OCI-LY7 (cell line): ENCODE measurements at regions not wholly inside any gene's neighbourhood (a gene's known extent, or its start where the extent isn't known, plus 50 kb on each side); places are given as distances from the start of the nearest gene placed in this dataset.

Source experiments
- BruUV-seq: library from RNA; stranded (reverse); fragments of 400-500 nt; replicated peaks from 2 replicates; lab custom pipeline; 2021; lab: Mats Ljungman, UMichigan
- CTCF ChIA-PET: fragments of 300-600 bp; sonication (Branson Sonifier 250); formaldehyde crosslinking; loops from one replicate; lab custom pipeline; 2022; ENCODE audit warnings: antibody characterized with exemption; ENCODE audit not compliant: unreplicated experiment; lab: Charles Lee
- POLR2A ChIA-PET: fragments of 300-600 bp; sonication (Branson Sonifier 250); formaldehyde crosslinking; loops from one replicate; lab custom pipeline; 2022; ENCODE audit warnings: antibody characterized with exemption; lab: Charles Lee
- DNase-seq: peaks from one replicate; pipeline ENCODE4 v3.0.0-alpha.2; 2015; ENCODE audit warnings: low spot score
- H2AFZ ChIP-seq: fragments of 200-600 bp; sonication (generic), shearing (Covaris generic); 2 replicates; pipeline ENCODE4 v1.6.1; 2014; ENCODE audit warnings: mild to moderate bottlenecking, antibody characterized with exemption, low read length, moderate library complexity
- H3K27ac ChIP-seq: fragments of 200-600 bp; sonication (generic); 2 replicates; pipeline ENCODE4 v1.5.1; 2014; ENCODE audit warnings: mixed run types, low read depth, mild to moderate bottlenecking, moderate library complexity, low read length, inconsistent platforms; ENCODE audit not compliant: poor library complexity, severe bottlenecking
- H3K36me3 ChIP-seq: fragments of 200-600 bp; sonication (generic); 2 replicates; pipeline ENCODE4 v1.6.1; 2014; ENCODE audit warnings: mild to moderate bottlenecking, antibody characterized with exemption, low read length, moderate library complexity, mixed read lengths; ENCODE audit not compliant: insufficient read depth
- H3K4me1 ChIP-seq: fragments of 200-600 bp; sonication (generic); 2 replicates; pipeline ENCODE4 v1.5.1; 2014; ENCODE audit warnings: mild to moderate bottlenecking, low read length; ENCODE audit not compliant: insufficient read depth, poor library complexity, severe bottlenecking
- H3K4me2 ChIP-seq: fragments of 200-600 bp; sonication (generic); 2 replicates; pipeline ENCODE4 v1.6.1; 2014; ENCODE audit warnings: mild to moderate bottlenecking, low read length
- H3K4me3 ChIP-seq: fragments of 200-600 bp; sonication (generic); 2 replicates; pipeline ENCODE4 v1.5.1; 2014; ENCODE audit warnings: mild to moderate bottlenecking, low read depth, low read length; ENCODE audit not compliant: poor library complexity, severe bottlenecking
- H3K79me2 ChIP-seq: fragments of 200-600 bp; sonication (generic); 2 replicates; pipeline ENCODE4 v1.6.1; 2016; ENCODE audit warnings: low read depth, mild to moderate bottlenecking, low read length, moderate library complexity, mixed read lengths; ENCODE audit not compliant: insufficient read depth
- H3K9me2 ChIP-seq: fragments of 200-600 bp; sonication (generic); 2 replicates; pipeline ENCODE4 v1.6.1; 2016; ENCODE audit warnings: mild to moderate bottlenecking, low read length, mixed read lengths; ENCODE audit not compliant: insufficient read depth
- H3K9me3 ChIP-seq: fragments of 200-600 bp; sonication (generic); 2 replicates; pipeline ENCODE4 v1.6.1; 2014; ENCODE audit warnings: mild to moderate bottlenecking, mixed run types, low read length, mixed read lengths
- H4K20me1 ChIP-seq: fragments of 200-600 bp; sonication (generic); 2 replicates; pipeline ENCODE4 v1.6.1; 2014; ENCODE audit warnings: mild to moderate bottlenecking, antibody characterized with exemption, low read length, moderate library complexity, mixed read lengths; ENCODE audit not compliant: insufficient read depth
- CTCF ChIP-seq: fragments of 200-600 bp; sonication (generic); conservative IDR thresholded peaks from 2 replicates; pipeline ENCODE4 v1.5.1; 2014; ENCODE audit warnings: mild to moderate bottlenecking, antibody characterized with exemption, low read length, moderate library complexity, mixed read lengths
- EZH2phosphoT487 ChIP-seq: fragments of 200-600 bp; sonication (generic); IDR thresholded peaks from 2 replicates; pipeline ENCODE4 v1.6.1; 2018; ENCODE audit warnings: low read depth, borderline replicate concordance, mild to moderate bottlenecking, mixed run types, antibody characterized with exemption, low read length, moderate library complexity, mixed read lengths
- intact Hi-C: fragments of 100-400 bp; cut with micrococcal nuclease; formaldehyde crosslinking; loops from one replicate; pipeline ENCODE4 v1.10.0; 2022; ENCODE audit not compliant: unreplicated experiment

- ChIA-PET POLR2A (interaction anchor here (0.6 kb wide), 1 partner anchor 144 kb away, joined by 3 read pairs; no protein-coding TSS in a partner anchor), CTCF (no interaction called here)
- H3K36me3 ChIP-seq = no peaks in the 10 kb centered on the region
- no peaks in the 10 kb centered on the region for H3K4me1 ChIP-seq
- no peaks in the 10 kb centered on the region for H3K79me2 ChIP-seq
- intact Hi-C loops = no loop called here
- no peaks in the 10 kb centered on the region for H4K20me1 ChIP-seq
- H3K9me2 ChIP-seq = no peaks in the 10 kb centered on the region
- no peak overlapping the region for H3K4me3 ChIP-seq
- TF ChIP-seq CTCF (no peak), EZH2phosphoT487 (no peak)
- H3K9me3 ChIP-seq = no peaks in the 10 kb centered on the region
- no peak for DNase-seq
- H3K4me2 ChIP-seq = no peak overlapping the region
- no peak overlapping the region for H3K27ac ChIP-seq
- no peak overlapping the region for H2AFZ ChIP-seq
- no TSS peak for BruUV-seq
These were observed 56.7 kb upstream of the SLC7A11 start for GRCh38 chr4:138298866-138299265.

GRCh38 chr4:138298431-138298830 lies 56.3 kb upstream of the SLC7A11 start:
- DNase-seq = no peak
- H3K9me2 ChIP-seq = no peaks in the 10 kb centered on the region
- ChIA-PET CTCF (no interaction called here), POLR2A (interaction anchor here (0.6 kb wide), 1 partner anchor 144 kb away, joined by 3 read pairs; no protein-coding TSS in a partner anchor)
- no TSS peak for BruUV-seq
- H3K9me3 ChIP-seq = no peaks in the 10 kb centered on the region
- no peaks in the 10 kb centered on the region for H3K36me3 ChIP-seq
- no peaks in the 10 kb centered on the region for H3K79me2 ChIP-seq
- no peaks in the 10 kb centered on the region for H4K20me1 ChIP-seq
- intact Hi-C loops = no loop called here
- no peaks in the 10 kb centered on the region for H3K4me1 ChIP-seq
- no peak overlapping the region for H3K27ac ChIP-seq
- H3K4me3 ChIP-seq = no peak overlapping the region
- no peak overlapping the region for H3K4me2 ChIP-seq
- H2AFZ ChIP-seq = no peak overlapping the region
- no peak for TF ChIP-seq EZH2phosphoT487
- no peak for TF ChIP-seq CTCF

- POLR2A ChIA-PET = interaction anchor here (0.7 to 0.8 kb wide), 2 partner anchors 123 to 1093 kb away, joined by 3 to 4 read pairs; no protein-coding TSS in a partner anchor
- no peak overlapping the region for H3K27ac ChIP-seq
- H3K36me3 ChIP-seq = no peaks in the 10 kb centered on the region
- H3K4me1 ChIP-seq = no peaks in the 10 kb centered on the region
- H3K9me3 ChIP-seq = no peaks in the 10 kb centered on the region
- TF ChIP-seq EZH2phosphoT487 = no peak
- no peak for TF ChIP-seq CTCF
- no peak overlapping the region for H2AFZ ChIP-seq
- H3K4me3 ChIP-seq = no peak overlapping the region
- intact Hi-C loops = no loop called here
- CTCF ChIA-PET = no interaction called here
- BruUV-seq = no TSS peak
- no peaks in the 10 kb centered on the region for H3K79me2 ChIP-seq
- H3K9me2 ChIP-seq = no peaks in the 10 kb centered on the region
- H3K4me2 ChIP-seq = no peak overlapping the region
- DNase-seq = no peak
- H4K20me1 ChIP-seq = no peaks in the 10 kb centered on the region
These were observed 55.7 kb upstream of the SLC7A11 start for GRCh38 chr4:138297743-138298405.
